Lung (tissue), 11 donors: ENCODE measurements at regions not wholly inside any gene's neighbourhood (a gene's known extent, or its start where the extent isn't known, plus 50 kb on each side); places are given as distances from the start of the nearest gene placed in this dataset.

Experiments
- ATAC-seq: fragments of 200-7000 bp; cut with Tn5 transposase; one replicate; pipeline ENCODE4 v1.9.1; 2020; ENCODE audit warnings: moderate number of reproducible peaks; ENCODE audit not compliant: insufficient read depth, low FRiP score
- DNase-seq, 3 donors: peaks; one replicate each; pipeline ENCODE4 v3.0.0-alpha.2; 2013 to 2017
- H3K27ac ChIP-seq, 2 donors: one replicate each; pipeline ENCODE4 v1.5.1; 2013; ENCODE audit warnings: mild to moderate bottlenecking in 2 of 2, moderate library complexity in 2 of 2, control low read depth in 1 of 2, inconsistent platforms in 1 of 2, low read depth in 1 of 2, low read length in 1 of 2
- H3K27me3 ChIP-seq, 3 donors: one replicate each; pipeline ENCODE4 v1.5.1; 2013; ENCODE audit warnings: low read length in 2 of 3; ENCODE audit not compliant: control insufficient read depth in 3 of 3, insufficient read depth in 3 of 3
- H3K36me3 ChIP-seq, 4 donors: one replicate each; pipeline ENCODE4 v1.5.1; 2013; ENCODE audit warnings: low read length in 4 of 4, mild to moderate bottlenecking in 1 of 4, moderate library complexity in 1 of 4; ENCODE audit not compliant: control insufficient read depth in 4 of 4, insufficient read depth in 4 of 4
- H3K4me1 ChIP-seq, 5 donors: one replicate each; pipeline ENCODE4 v1.5.1; 2013; ENCODE audit warnings: low read length in 5 of 5, mild to moderate bottlenecking in 2 of 5, moderate library complexity in 1 of 5; ENCODE audit not compliant: control insufficient read depth in 5 of 5, insufficient read depth in 5 of 5
- H3K4me3 ChIP-seq: one replicate; pipeline ENCODE4 v1.5.1; 2013; ENCODE audit warnings: mild to moderate bottlenecking, control low read depth, moderate library complexity
- H3K9ac ChIP-seq, 2 donors: one replicate each; pipeline ENCODE4 v1.5.1; 2013; ENCODE audit warnings: low read length in 2 of 2, control low read depth in 1 of 2; ENCODE audit not compliant: insufficient read depth in 1 of 2
- H3K9me3 ChIP-seq, 4 donors: one replicate each; pipeline ENCODE4 v1.5.1; 2013; ENCODE audit warnings: low read length in 3 of 4, mild to moderate bottlenecking in 1 of 4, moderate library complexity in 1 of 4; ENCODE audit not compliant: control insufficient read depth in 4 of 4, insufficient read depth in 3 of 4
- CTCF ChIP-seq: IDR thresholded peaks from 2 replicates; pipeline ENCODE4 v1.5.1; 2012; ENCODE audit warnings: mild to moderate bottlenecking; ENCODE audit errors: control extremely low read depth, extremely low read depth
- WGBS, 2 donors: extraction: QIAGEN DNeasy Blood & Tissue Kit; methylation state at CpG; one replicate each; pipeline ENCODE4 v1.1.7; 2013; 5-methylcytosine and 5-hydroxymethylcytosine counted together
- donor health status: control.
- donor health status: control.
- donor health status: Bipolar disorder and iron deficiency.
- donor health status: healthy.
- donor health status: DM: yes; HTN: yes; CAD: no.

- no peak for TF ChIP-seq CTCF
- peaks cover 0 to 2% (median 0%) of the 10 kb centered on the region in 4 donors for H3K9me3 ChIP-seq
- no peak overlapping the region for H3K27ac ChIP-seq
- H3K36me3 ChIP-seq = no peaks in the 10 kb centered on the region
- H3K27me3 ChIP-seq = no peaks in the 10 kb centered on the region
- DNase-seq = no peak
- 80% methylated on average over 1 of the region's 1 CpG for WGBS, 2 donors
- H3K4me1 ChIP-seq = no peaks in the 10 kb centered on the region
- no peak overlapping the region for H3K9ac ChIP-seq
- no peak for ATAC-seq
- no peak overlapping the region for H3K4me3 ChIP-seq
Observed at GRCh38 chr7:136214356-136214755, 237.2 kb upstream of the MTPN start.

- 90% methylated on average over 12 of the region's 12 CpGs for WGBS, 2 donors
- DNase-seq = no peak
- Histone ChIP-seq H3K9ac (no peak overlapping the region), H3K4me3 (no peak overlapping the region), H3K9me3 (peaks cover 0 to 2% (median 0%) of the 10 kb centered on the region in 4 donors), H3K27me3 (no peaks in the 10 kb centered on the region), H3K27ac (no peak overlapping the region), H3K4me1 (no peaks in the 10 kb centered on the region), H3K36me3 (no peaks in the 10 kb centered on the region)
- ATAC-seq = no peak
- no peak for TF ChIP-seq CTCF
Observed at GRCh38 chr7:136213012-136213411, 235.9 kb upstream of the MTPN start.

GRCh38 chr7:136210664-136211063 lies 233.5 kb upstream of the MTPN start:
- no peaks in the 10 kb centered on the region for H3K4me1 ChIP-seq
- WGBS, 2 donors = 71 to 86% methylated on average over 2 of the region's 2 CpGs
- no peaks in the 10 kb centered on the region for H3K27me3 ChIP-seq
- H3K4me3 ChIP-seq = no peak overlapping the region
- no peak overlapping the region for H3K27ac ChIP-seq
- DNase-seq = no peak
- TF ChIP-seq CTCF = no peak
- ATAC-seq = no peak
- peaks cover 0 to 2% (median 0%) of the 10 kb centered on the region in 4 donors for H3K9me3 ChIP-seq
- H3K9ac ChIP-seq = no peak overlapping the region
- no peaks in the 10 kb centered on the region for H3K36me3 ChIP-seq

- Histone ChIP-seq H3K27me3 (no peaks in the 10 kb centered on the region), H3K36me3 (no peaks in the 10 kb centered on the region), H3K4me3 (no peak overlapping the region), H3K4me1 (no peaks in the 10 kb centered on the region), H3K27ac (no peak overlapping the region), H3K9me3 (peaks cover 0 to 2% (median 0%) of the 10 kb centered on the region in 4 donors), H3K9ac (no peak overlapping the region)
- ATAC-seq = no peak
- no peak for TF ChIP-seq CTCF
- DNase-seq = no peak
Observed at GRCh38 chr7:136210079-136210478, 232.9 kb upstream of the MTPN start.
